ENCODE measurements at regions not wholly inside any gene's neighbourhood (a gene's known extent, or its start where the extent isn't known, plus 50 kb on each side); places are given as distances from the start of the nearest gene placed in this dataset.
A peak's percentile ranks its signal among the peaks of the same experiment; 100 is the strongest.
"Not testable (repeated sequence)": the region's sequence is repeated elsewhere in the genome, so short reads cannot be mapped to it uniquely, and the experiment has no call there.

DNA sequence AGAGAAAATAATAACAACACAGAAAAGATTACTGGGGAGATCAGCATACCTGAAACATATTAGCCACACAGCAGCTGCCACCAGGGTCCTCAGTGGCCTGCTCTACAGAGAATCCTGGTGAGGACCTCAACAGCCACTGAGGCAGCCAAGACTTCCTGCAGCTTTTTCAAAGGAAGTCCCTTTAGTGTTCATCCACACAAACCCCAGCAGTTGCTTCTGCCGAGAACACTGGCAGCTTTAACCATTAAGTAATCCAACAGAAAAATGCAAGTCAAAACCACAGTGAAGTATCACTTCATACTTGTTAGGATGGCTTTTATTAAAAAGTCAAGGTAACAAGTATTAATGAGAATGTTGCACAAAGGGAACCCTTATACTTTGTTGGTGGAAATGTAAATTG is 542.0 kb upstream of the GCFC2 start:
- FAIRE-seq: no peak

DNA sequence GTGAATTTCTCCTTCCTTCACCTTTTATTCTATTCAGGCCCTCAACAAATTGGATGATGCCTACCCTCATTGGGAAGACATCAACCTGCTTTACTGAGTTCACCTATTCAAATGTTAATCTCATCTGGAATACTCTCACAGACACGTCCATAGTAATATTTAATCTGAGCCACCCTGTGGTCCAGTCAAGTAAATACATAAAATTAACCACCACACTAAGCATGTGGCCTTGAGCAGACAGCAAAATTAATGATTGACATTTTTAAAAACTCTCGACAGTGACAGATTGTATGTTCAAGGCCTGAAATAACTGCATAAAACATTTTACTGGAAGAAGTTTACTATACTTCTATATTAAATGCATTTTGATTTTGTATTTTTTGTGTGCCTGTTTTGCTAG is 540.6 kb upstream of the GCFC2 start:
- FAIRE-seq: no peak

- no peak for FAIRE-seq
These were observed 536.3 kb upstream of the GCFC2 start for GRCh38 chr2:76247006-76247405.

DNA sequence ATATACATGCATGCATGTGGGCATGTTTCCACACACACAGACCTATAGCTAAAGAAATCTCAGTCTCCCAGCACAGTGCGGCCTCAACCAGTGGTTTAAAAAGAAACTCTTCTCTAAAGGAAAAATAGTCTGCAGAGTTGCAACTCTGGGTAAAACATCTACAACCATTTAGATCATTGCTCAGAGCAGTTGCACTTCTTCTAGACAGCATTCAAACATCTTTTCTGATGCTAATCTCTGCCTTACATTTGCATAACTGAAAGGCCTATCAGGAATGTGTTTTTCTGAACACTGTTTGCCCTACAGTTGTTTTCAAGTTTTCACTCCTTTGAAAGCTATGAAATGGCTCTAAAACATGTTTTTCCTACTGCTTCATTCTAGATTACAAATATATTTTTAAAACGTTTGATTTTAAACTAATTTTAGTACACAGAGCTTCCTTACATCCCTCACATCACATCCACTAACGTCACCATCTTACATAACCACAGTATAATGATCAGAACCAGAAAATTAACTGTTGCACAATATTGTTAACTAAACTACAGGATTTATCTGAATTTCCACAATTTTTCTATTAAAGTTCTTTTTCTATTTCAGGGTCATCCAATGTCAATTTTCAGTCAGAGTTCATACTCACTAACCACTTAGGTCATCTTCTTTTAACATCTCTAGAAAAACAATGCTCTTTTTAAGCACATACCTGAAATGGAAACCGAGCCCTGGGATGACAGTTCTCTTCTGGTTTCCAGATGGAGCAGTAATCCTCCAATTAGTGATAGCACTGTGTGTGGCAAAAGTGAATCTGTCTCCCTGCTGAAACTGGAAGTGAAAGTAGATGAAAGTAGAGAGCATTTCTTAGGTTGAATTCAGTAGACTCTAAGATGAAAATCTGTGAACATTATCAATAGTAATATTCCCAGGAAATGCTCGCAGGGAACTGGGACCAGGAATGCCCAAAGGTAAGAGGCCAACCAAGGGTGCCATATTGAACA is 501.6 kb upstream of the GCFC2 start:
- no peak for FAIRE-seq

- no peak for FAIRE-seq
These were observed 499.8 kb upstream of the GCFC2 start for GRCh38 chr2:76210551-76210950.

GRCh38 chr2:76204048-76204447 is 493.3 kb upstream of the GCFC2 start:
- FAIRE-seq: no peak

GRCh38 chr2:76202866-76203265 is 492.2 kb upstream of the GCFC2 start:
- FAIRE-seq: no peak

DNA sequence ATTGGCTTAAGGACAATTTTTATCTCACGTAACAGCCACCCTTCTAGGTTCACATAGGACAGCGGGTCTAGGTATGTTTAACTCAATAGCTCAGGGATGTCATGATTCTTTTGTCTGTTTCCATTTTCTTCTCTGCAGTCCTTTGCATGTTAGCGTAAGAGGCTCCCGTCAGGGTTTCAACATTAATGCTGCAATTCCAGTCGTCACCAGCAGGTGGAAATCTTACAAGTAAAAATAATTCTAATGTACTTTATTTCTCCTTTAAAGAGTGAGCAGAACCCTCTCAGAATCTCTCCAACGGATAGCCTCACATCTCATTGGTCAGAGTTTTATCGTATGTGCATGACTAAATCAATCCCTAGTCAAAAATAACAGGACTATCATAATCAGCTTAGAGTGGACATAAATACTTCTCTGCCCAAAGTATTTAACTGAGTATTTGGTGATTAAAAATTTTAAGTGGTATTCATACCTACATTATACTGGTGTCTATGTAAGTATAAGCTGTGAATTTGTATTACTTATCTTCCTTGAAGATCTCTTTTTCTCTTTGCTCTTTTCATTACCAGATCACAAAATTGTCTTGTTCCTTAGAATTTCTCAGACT is 487.2 kb upstream of the GCFC2 start:
- peak; percentile 88 for FAIRE-seq

DNA sequence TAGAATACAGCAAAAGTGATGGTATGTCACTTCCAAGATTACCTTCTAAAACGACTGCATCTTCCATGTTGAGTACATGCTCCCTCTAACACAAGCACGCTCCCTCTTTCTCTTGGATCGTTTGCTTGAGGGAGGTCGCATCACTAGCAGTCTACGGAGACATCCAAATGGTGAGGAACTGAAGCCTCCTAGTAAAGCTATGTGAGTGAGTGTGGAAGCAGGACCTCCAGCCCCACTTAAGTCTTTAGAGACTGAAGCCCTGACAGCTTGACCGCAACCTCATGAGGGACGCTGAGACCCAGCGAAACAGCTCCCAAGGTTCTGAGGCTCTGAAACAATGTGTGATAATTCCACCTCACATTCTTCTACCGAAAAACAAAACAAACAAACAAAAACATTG is 486.7 kb upstream of the GCFC2 start:
- no peak for FAIRE-seq

GRCh38 chr2:76194031-76194775 is 483.5 kb upstream of the GCFC2 start:
- FAIRE-seq: no peak

DNA sequence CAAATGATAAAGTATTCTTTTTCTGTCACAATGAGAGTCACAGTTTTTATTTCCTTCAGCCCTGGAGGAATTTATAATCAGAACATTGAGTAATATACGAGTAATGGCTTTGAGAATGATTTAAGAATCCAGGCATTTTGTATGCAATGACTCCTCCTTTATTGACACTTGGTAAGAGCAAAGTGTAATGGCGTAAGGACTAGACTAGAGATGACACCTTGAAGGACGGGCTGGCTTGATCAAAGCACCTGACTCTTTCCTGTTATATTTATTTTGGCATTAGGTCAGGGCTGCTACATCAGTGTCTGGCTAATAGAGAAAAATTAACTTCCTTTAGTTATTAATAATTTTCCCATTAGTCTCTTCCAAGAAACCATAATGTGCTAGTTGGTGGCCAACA is 482.4 kb upstream of the GCFC2 start:
- FAIRE-seq: no peak

- FAIRE-seq: no peak
These were observed 477.8 kb upstream of the GCFC2 start for GRCh38 chr2:76188334-76189008.

DNA sequence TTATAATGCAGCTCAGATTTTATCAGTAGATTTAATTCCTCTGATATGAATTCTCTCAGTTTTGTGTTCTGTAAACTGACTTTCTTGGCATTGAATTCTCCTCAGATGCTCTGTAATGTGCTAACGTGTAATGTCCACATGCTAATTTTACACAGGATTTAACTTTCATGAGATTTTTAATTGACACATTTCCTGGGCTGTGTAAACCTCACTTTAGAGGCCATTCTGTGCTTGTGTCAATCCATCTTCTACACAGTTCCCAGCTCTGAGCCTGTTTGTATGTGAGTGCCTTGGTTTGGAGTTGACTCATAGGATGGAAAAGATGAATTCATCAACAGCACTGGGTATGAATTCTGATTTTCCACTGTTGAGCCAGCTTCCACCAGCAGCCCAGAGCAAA is 476.7 kb upstream of the GCFC2 start:
- FAIRE-seq: no peak

- no peak for FAIRE-seq
These were observed 470.0 kb upstream of the GCFC2 start for GRCh38 chr2:76180676-76181075.

DNA sequence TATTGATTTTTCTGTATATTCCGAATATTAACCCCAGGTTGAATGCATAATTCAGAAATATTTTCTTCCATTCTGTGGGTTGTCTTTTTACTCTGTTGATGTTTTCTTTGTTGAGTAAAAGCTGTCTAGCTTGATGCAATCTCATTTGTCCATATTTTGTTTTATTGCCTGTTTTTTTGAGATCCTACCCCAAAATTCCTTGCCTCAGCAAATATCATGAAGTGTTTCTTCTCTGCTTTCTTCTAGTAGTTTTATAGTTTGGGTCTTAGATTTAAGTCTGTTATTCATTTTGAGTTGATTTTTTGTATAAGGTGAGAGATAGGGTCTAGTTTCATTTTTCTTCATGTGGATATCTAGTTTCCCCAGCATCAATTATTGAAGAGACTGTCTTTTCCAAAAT is 467.9 kb upstream of the GCFC2 start:
- FAIRE-seq: no peak

DNA sequence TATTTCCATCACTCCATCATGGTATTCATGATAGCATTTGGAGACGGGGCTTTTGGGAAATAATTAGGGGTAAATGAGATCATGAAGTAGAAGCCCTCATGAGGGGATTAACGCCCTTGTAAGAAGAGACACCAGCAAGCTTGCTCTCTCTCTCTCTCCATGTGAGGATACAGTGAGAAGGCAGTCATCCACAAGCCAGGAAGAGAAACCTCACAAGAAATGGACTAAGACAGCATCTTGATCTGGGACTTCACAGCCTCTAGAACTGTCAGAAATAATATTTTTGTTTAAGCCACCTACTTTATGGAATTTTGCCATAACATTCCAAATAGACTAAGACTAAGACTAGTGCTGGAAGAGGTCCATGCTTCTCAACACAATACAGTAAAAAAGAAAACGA is 464.6 kb upstream of the GCFC2 start:
- FAIRE-seq: no peak

DNA sequence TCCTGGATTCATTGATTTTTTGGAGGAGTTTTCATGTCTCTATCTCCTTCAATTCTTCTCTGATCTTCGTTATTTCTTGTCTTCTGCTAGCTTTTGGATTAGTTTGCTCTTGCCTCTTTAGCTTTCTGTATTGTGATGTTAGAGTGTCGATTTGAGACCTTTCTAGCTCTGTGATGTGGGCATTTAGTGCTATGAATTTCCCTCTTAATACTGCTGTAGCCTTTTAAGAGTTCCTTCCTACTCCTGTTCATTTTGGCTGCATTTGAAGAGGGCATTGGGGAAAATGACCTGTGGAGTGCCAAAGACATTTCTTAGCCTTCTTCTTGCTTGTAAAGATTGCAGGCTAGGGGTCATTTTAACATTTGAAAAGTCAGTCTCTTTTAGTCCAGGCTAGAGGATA is 463.8 kb upstream of the GCFC2 start:
- FAIRE-seq: no peak

DNA sequence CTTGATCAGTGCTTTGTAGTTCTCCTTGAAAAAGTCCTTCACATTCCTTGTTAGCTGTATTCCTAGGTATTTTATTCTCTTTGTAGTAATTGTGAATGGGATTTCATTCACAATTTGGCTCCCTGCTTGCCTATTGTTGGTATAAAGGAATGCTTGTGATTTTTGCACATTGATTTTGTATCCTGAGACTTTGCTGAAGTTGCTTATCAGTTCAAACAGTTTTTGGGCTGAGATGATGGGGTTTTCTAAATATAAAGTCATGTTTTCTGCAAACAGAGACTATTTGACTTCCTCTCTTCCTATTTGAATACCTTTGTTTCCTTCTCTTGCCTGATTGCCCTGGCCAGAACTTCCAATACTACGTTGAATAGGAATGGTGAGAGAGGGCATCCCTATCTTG is 462.5 kb upstream of the GCFC2 start:
- not testable (repeated sequence) for FAIRE-seq

GRCh38 chr2:76172154-76172595 is 461.5 kb upstream of the GCFC2 start:
- FAIRE-seq: not testable (repeated sequence)

DNA sequence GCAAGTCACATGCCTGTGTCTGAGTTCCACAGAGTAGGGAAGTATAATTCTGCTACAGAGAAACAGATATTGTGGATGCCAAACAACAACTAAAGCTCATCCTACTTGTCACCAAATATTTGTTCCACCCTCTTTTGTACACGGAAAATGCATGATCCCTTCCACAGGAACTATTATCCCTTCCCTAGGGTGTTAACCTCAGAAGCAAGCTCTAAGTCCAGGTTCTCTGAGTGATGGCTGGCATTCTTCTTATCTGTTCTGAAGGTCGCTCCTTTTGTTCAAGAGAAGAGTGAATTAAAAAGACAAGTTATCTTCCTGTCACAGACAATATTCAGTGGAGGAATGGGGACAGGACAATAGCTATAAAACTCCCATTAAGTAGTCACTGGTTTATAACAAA is 460.1 kb upstream of the GCFC2 start:
- no peak for FAIRE-seq

DNA sequence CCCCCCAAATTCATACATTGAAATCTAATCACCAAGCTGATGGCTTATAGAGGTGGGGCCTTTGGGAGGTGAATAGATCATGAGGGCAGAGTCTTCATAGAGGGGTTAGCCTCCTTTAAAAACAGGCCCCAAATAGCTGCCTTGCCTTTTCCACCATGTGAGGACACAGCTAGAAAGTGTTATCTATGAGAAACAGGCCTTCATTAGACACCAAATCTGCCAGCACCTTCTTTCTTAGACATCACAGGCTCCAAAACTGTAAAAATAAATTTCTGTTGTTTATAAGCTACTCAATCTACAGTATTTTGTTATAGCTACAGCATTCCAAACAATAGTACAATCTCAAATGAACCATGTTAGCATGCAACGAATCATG is 459.3 kb upstream of the GCFC2 start:
- FAIRE-seq: no peak

DNA sequence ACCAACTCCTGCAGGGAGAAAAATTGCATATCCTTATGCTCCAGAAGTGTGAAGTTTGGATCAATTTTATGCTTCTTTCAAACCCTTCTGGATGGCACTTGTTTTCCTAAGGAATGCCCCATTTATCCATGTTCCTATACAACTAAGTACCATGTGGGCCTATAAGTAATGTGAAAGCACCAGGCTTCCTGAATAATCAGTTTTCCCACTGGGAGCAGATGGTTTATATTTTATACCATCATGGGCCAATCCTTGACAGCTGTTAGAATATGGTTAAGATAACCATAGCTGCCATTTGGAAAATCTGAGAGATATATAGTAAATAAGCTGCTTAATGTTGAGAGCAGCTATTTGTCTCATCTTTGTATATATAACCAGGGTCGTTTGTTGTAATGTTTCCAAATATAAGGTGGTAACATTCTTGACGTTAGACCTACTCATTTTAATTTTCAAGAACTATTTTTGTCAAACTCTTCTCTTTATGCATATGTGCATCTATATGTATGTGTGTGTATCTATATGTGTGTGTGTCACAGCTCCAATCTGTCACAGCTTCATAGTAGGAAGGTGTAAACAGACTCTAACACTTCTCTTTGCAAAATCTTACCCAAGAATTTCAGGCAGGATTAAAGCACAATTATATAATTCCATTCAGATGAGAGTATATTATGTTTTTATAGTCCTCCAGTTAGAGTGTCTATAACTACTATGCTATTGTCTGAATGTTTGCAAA is 458.7 kb upstream of the GCFC2 start:
- FAIRE-seq: no peak
